Lower lobe of right lung (tissue), 2 donors: ENCODE measurements at regions not wholly inside any gene's neighbourhood (a gene's known extent, or its start where the extent isn't known, plus 50 kb on each side); places are given as distances from the start of the nearest gene placed in this dataset.

Source experiments
- ATAC-seq, 2 donors: fragments of 200-7000 bp; cut with Tn5 transposase; one replicate each; pipeline ENCODE4 v1.9.1; 2020 to 2022; ENCODE audit warnings: mild to moderate bottlenecking in 2 of 2, moderate library complexity in 2 of 2
- DNase-seq: peaks from one replicate; pipeline ENCODE4 v3.0.0-alpha.2; 2020
- H3K27ac ChIP-seq: fragments of 200-600 bp; one replicate; pipeline ENCODE4 v1.8.0; 2022
- H3K27me3 ChIP-seq: fragments of 200-600 bp; one replicate; pipeline ENCODE4 v1.8.0; 2022; ENCODE audit warnings: low read depth
- H3K36me3 ChIP-seq: fragments of 200-600 bp; one replicate; pipeline ENCODE4 v1.8.0; 2022; ENCODE audit warnings: mild to moderate bottlenecking
- H3K4me1 ChIP-seq: fragments of 200-600 bp; one replicate; pipeline ENCODE4 v1.8.0; 2022
- H3K4me3 ChIP-seq: fragments of 200-600 bp; one replicate; pipeline ENCODE4 v1.8.0; 2022; ENCODE audit warnings: mild to moderate bottlenecking
- H3K9me3 ChIP-seq: fragments of 200-600 bp; one replicate; pipeline ENCODE4 v1.8.0; 2022
- CTCF ChIP-seq: fragments of 200-600 bp; IDR thresholded peaks from one replicate; pipeline ENCODE4 v1.8.0; 2022; ENCODE audit warnings: antibody characterized with exemption, mild to moderate bottlenecking
- intact Hi-C: fragments of 100-400 bp; cut with DNase I; formaldehyde crosslinking; loops from one replicate; pipeline ENCODE4 v1.11.0; 2022
- donor health status: DM: no; HTN: yes; CAD: no; lungs with severe emphysema.

GRCh38 chr2:198289811-198290210 lies 485.4 kb downstream of the PLCL1 start:
- intact Hi-C loops, result no loop called here
- no peak for DNase-seq
- H3K36me3 ChIP-seq, result no peaks in the 10 kb centered on the region
- TF ChIP-seq CTCF, result no peak
- ATAC-seq, result no peak
- no peaks in the 10 kb centered on the region for H3K9me3 ChIP-seq
- no peaks in the 10 kb centered on the region for H3K27me3 ChIP-seq
- no peaks in the 10 kb centered on the region for H3K4me1 ChIP-seq
- no peak overlapping the region for H3K27ac ChIP-seq
- no peak overlapping the region for H3K4me3 ChIP-seq

- no peaks in the 10 kb centered on the region for H3K36me3 ChIP-seq
- intact Hi-C loops, result no loop called here
- no peaks in the 10 kb centered on the region for H3K9me3 ChIP-seq
- no peaks in the 10 kb centered on the region for H3K4me1 ChIP-seq
- H3K27ac ChIP-seq, result no peak overlapping the region
- DNase-seq, result no peak
- no peak for ATAC-seq
- peaks cover 5% of the 10 kb centered on the region for H3K27me3 ChIP-seq
- TF ChIP-seq CTCF, result no peak
- no peak overlapping the region for H3K4me3 ChIP-seq
Measured at GRCh38 chr2:198287706-198288105, 483.3 kb downstream of the PLCL1 start.

- ATAC-seq, result no peak
- DNase-seq, result no peak
- peaks cover 5% of the 10 kb centered on the region for H3K27me3 ChIP-seq
- no peak overlapping the region for H3K27ac ChIP-seq
- no peaks in the 10 kb centered on the region for H3K9me3 ChIP-seq
- no peak for TF ChIP-seq CTCF
- intact Hi-C loops, result no loop called here
- H3K4me3 ChIP-seq, result no peak overlapping the region
- no peaks in the 10 kb centered on the region for H3K36me3 ChIP-seq
- H3K4me1 ChIP-seq, result no peaks in the 10 kb centered on the region
Measured at GRCh38 chr2:198285216-198285615, 480.8 kb downstream of the PLCL1 start.

- intact Hi-C loops, result no loop called here
- Histone ChIP-seq H3K4me1 (no peaks in the 10 kb centered on the region), H3K27me3 (peaks cover 5% of the 10 kb centered on the region), H3K9me3 (no peaks in the 10 kb centered on the region), H3K27ac (no peak overlapping the region), H3K4me3 (no peak overlapping the region), H3K36me3 (no peaks in the 10 kb centered on the region)
- no peak for TF ChIP-seq CTCF
- no peak for ATAC-seq
- no peak for DNase-seq
Measured at GRCh38 chr2:198283146-198283545, 478.8 kb downstream of the PLCL1 start.

- Histone ChIP-seq H3K9me3 (no peaks in the 10 kb centered on the region), H3K4me1 (no peaks in the 10 kb centered on the region), H3K36me3 (no peaks in the 10 kb centered on the region), H3K27ac (no peak overlapping the region), H3K27me3 (peaks cover 5% of the 10 kb centered on the region), H3K4me3 (no peak overlapping the region)
- DNase-seq (no peak), ATAC-seq (no peak)
- intact Hi-C loops, result no loop called here
- TF ChIP-seq CTCF, result no peak
Measured at GRCh38 chr2:198282061-198282460, 477.7 kb downstream of the PLCL1 start.

GRCh38 chr2:198280145-198280544 lies 475.8 kb downstream of the PLCL1 start:
- no peaks in the 10 kb centered on the region for H3K4me1 ChIP-seq
- DNase-seq (no peak), ATAC-seq (no peak)
- H3K27me3 ChIP-seq, result peaks cover 5% of the 10 kb centered on the region
- H3K27ac ChIP-seq, result no peak overlapping the region
- no peaks in the 10 kb centered on the region for H3K9me3 ChIP-seq
- TF ChIP-seq CTCF, result no peak
- no peaks in the 10 kb centered on the region for H3K36me3 ChIP-seq
- H3K4me3 ChIP-seq, result no peak overlapping the region
- intact Hi-C loops, result no loop called here
